ENCODE measurements at regions not wholly inside any gene's neighbourhood (a gene's known extent, or its start where the extent isn't known, plus 50 kb on each side); places are given as distances from the start of the nearest gene placed in this dataset.

GRCh38 chr16:73170612-73171038 is 122.7 kb upstream of the ZFHX3 start:
- no peak for DNase-seq

GRCh38 chr16:73166947-73167550 is 119.1 kb upstream of the ZFHX3 start:
- no peak for DNase-seq

GRCh38 chr16:73166441-73166851 is 118.5 kb upstream of the ZFHX3 start:
- no peak for DNase-seq

GRCh38 chr16:73163238-73163815 is 115.4 kb upstream of the ZFHX3 start:
- no peak for DNase-seq

GRCh38 chr16:73161977-73162376 is 114.0 kb upstream of the ZFHX3 start:
- DNase-seq = no peak

GRCh38 chr16:73159296-73159695 is 111.4 kb upstream of the ZFHX3 start:
- no peak for DNase-seq

GRCh38 chr16:73157861-73158260 is 109.9 kb upstream of the ZFHX3 start:
- DNase-seq = no peak

GRCh38 chr16:73154063-73154870 is 106.3 kb upstream of the ZFHX3 start:
- DNase-seq = no peak

GRCh38 chr16:73152386-73153125 is 104.6 kb upstream of the ZFHX3 start:
- DNase-seq = no peak

- no peak for DNase-seq
Observed at GRCh38 chr16:73151941-73152340, 104.0 kb upstream of the ZFHX3 start.

- no peak for DNase-seq
Observed at GRCh38 chr16:73151225-73151624, 103.3 kb upstream of the ZFHX3 start.

- DNase-seq = no peak
Observed at GRCh38 chr16:73150786-73151185, 102.9 kb upstream of the ZFHX3 start.

GRCh38 chr16:73149334-73149733 is 101.4 kb upstream of the ZFHX3 start:
- no peak for DNase-seq

GRCh38 chr16:73147958-73148357 is 100.0 kb upstream of the ZFHX3 start:
- DNase-seq = no peak

- DNase-seq = no peak
Observed at GRCh38 chr16:73145166-73145880, 97.4 kb upstream of the ZFHX3 start.

- no peak for DNase-seq
Observed at GRCh38 chr16:73143576-73144422, 95.9 kb upstream of the ZFHX3 start.

- no peak for DNase-seq
Observed at GRCh38 chr16:73143002-73143401, 95.1 kb upstream of the ZFHX3 start.

GRCh38 chr16:73142053-73142854 is 94.3 kb upstream of the ZFHX3 start:
- DNase-seq = no peak

GRCh38 chr16:73140929-73141328 is 93.0 kb upstream of the ZFHX3 start:
- no peak for DNase-seq

GRCh38 chr16:73131156-73131862 is 83.4 kb upstream of the ZFHX3 start:
- no peak for DNase-seq

Data from stimulated activated CD8-positive, alpha-beta memory T cell treated with anti-CD3 and anti-CD28 coated beads, Interleukin-4, amount 100 ng/mL, for 48 hours (primary cell).